SW480 (cell line): ENCODE measurements at regions not wholly inside any gene's neighbourhood (a gene's known extent, or its start where the extent isn't known, plus 50 kb on each side); places are given as distances from the start of the nearest gene placed in this dataset.

Experiments used
- DNase-seq: peaks from one replicate; pipeline ENCODE4 v3.0.0-alpha.2; 2016; ENCODE audit warnings: low spot score

DNA sequence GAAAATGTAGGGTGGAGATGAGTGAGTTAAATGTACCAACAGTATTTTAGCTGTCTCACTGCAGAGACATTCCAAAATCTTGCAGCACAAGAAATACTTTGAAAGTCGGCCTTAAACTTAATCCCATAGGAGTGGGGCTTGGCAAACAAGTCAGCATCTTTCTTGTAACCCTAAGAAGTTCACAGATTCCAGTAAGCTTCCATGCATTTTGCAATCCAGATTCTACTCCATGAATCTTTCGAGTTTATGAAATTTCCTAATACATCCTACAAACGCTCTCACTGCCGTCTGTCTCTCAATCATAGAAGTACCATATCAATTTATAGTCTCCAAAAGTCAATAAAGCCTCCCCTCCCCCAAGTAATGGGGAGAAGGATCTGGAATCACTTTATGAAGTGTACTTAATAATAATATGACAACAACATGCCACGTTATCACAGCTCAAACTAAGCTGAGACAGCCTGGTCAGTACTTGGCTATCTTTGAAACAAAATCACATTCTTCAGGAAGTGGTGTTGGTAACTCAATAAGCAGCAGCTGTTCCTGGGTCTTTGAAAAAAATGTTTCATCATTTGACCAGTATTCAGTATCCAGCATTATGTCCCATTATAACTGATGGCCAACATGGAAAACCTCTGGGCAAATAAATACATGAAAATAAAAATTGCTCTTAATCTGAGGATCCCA, 317.4 kb upstream of the RUNX1 start:
- no peak for DNase-seq

DNA sequence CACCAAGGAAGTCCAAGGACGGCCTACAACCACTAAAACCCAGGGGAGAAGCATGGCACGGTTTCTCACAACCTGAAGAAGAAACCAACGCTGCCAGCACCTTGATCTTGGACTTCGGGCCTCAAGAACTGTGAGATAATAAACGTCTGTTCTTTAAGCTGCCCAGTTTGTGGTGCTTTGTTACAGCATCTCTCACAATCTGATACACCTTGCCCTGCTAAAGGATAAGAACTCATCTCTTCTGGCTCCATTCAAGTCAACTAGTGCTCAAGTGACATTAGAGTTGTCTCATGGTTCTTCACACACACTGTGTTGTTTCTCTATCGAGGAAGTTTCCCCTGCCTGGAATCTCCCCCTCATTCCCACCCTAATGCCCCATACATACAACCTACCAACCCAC, 314.4 kb upstream of the RUNX1 start:
- no peak for DNase-seq

DNA sequence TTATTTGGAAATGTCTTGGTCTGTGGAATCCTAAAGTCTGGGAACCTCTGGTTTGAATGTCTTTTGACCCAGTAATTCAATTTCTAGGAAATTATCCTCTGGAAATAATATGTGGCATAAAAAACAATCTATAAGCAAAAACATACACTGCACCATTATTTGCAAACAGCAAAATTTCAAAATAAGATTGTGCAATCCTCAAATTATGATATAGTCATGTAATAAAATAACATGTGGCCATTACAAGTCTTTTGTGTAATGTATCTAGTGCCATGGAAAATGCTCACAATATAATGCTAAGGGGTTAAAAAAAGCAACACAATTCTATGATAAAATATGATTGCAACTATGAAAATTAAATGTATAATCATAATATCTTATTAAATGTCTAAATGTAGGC, 312.9 kb upstream of the RUNX1 start:
- no peak for DNase-seq

DNA sequence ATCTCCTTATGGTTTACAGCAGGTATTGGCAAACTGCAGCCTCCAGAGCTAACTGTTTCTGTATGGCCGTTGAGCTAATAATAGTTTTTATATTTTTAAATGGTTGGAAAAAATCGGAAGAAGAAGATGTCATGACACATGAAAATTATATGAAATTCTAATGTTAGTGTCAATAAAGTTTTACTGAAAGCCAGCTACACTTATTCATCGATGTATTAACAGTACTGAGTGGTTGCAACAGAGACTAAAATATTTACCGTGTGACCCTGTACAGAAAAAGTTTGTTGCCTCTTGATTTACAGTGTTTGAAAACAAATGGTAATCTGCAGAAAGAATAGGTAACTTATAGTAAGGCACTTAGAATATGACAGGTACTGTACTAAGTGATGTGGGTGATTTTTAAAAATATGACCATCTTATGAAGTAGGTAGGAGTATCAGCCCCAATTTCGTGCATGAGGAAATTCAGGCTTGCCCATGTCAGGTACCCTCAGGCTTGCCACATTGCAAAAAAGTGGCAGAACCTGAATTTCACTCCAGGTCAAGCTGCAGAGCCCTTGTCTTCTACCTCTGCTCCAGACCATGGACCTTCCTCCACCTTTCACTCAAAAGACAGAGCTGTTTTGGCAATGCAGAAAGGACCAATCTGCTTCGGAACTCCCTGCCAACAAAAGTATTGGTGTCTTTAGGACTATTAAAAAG, 311.9 kb upstream of the RUNX1 start:
- no peak for DNase-seq

DNA sequence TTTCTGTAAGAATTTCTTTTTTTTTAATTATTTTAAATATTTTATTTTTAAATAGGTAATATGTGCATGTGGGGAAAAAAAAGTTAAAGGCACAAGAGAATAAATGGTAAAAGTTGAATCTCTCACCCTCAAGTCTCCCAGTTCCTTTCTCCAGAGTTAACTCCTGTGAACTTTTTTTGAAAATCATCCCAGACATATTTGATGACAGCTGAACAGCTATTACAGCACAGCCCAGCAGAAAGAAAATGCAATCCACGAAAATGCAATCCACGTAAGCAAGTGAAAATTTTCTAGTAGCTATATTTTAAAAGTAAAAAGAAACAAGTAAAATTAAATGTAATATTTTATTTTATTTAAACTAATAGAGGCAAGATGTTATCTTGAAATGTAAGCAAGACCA, 310.0 kb upstream of the RUNX1 start:
- no peak for DNase-seq

DNA sequence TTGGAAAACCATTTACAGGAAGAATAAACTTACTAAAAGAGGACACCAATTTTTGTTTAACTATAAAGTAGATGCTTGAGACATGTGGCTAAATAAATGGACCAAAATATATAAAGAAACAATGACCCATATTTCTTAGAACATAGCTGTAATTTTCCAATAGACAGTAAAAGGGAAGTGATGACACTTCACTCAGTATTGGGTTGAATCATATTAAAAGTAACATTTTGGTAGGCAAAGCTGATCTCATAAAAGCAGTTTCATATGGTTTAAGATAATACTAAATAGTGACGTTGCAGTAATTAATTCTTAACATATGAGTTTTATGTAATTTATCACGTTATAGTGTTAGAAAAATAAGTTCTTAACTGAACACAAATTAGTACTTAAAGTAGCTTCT, 308.9 kb upstream of the RUNX1 start:
- DNase-seq: no peak

DNA sequence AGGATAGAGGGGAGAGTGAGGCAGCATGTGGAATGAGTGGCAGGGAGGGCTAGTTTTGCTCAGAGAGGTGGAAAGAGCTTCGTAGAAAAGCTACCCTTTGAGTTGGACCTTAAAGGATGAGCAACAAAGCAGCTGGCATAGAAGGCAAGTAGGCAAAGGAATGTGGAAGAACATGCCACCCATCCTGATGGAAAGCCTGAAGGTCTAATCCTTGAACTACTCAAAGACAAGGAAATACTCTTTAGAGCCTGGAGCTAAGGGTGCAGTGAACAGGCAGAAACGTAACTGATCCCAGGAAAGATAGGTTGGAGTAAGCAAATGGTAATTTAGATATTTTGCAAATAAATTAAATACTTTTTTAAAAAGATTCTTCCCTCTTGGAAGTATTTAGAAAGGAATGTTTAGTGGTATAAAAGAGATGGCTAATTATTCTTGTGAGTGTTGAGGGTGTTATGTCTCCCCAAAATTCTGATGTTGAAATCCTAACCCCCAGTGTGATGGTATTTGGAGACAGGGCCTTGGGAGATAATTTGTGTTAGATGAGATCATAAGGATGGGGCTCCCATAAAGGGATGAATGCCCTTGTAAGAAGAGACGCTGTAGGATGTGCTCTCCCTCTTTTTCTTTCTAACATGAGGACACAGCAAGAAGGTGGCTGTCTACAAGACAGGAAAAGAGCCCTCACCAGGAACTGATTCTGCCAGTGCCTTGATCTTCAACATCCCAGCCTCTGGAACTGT, 308.1 kb upstream of the RUNX1 start:
- DNase-seq: no peak

DNA sequence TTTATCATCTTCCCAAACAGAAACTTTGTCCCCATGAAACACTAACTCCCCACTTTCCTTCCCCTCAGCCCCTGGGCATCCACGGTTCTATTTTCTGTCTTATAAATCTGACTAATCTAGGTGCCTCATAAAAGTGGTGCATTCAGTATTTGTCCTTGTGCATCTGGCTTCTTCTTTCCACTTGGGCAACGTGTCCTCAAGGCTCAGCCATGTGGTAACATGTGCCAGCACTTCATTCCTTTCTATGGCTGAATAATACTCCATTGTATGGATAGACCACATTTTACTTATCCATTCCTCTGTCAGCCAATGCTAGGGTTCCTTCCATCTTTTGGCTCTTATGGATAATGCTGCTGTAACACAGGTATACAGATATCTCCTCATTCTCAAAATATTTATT, 305.0 kb upstream of the RUNX1 start:
- DNase-seq: no peak

DNA sequence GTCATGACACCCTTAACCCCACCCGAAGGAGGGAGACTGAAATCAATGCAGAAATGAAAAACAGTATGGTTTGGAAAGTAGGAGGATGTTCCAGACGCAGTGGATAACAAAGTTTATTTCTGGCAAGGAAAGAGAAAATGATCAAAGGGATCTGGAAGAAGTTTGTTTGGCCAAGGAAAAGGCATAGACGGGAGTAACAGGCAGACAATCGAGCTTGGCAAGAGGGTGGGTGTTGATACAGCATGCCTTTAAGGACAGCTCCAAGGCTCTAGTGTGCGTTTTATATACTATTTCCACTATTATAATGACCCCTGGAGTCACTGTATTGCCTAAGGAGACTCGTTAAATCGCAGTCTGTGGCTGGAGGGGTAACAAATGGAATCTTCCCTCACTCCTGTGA, 303.7 kb upstream of the RUNX1 start:
- no peak for DNase-seq

DNA sequence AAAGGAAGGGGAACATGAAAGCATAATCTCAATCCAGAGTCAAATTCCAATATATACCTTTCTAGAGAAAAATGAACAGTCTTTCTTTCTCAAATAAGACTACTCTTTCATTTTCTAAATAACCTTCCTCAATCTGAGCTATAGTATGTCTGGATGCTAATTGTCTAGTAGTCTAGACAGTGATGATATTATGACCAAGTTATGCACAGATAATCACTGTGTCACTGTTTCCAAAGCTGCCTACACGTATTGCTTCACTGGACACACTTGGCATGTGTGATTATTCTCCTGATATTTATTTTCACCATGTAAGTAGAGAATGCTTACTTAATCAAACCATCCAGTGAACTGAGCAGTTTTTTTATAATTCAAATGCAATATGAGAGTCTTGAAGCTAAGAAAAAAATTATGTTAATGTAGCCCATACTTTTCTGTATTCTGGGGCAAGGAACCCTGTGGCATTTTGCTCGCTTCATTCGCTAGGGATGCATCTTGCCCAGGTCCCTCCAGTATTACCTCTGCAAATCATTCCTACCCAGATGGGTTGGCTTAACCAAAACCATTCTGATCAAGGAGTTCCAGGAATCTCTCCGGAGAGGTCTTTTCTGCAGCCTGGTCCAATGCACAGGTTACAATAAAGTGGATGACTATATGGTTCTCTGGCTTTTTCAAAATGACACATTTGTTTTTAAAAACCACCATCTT, 303.1 kb upstream of the RUNX1 start:
- DNase-seq: no peak

DNA sequence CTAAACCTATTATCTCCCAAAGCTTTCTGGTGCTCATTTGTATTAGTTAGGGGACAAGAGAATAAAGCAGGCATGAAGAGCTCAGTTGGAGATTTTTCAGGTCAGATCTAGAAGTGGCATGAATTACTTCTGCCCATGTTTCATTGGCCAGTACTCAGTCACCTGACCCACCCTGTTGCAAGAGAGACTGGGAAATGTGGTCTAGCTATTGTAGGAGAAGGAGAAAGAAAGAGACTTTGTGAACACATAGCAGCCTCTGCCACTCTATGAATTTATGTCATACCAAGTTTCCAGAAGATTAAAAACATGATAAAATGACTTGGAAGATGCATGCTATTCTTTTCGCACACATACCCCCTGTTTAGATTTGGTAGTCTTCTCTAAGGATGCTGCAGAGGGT, 302.3 kb upstream of the RUNX1 start:
- DNase-seq: no peak

DNA sequence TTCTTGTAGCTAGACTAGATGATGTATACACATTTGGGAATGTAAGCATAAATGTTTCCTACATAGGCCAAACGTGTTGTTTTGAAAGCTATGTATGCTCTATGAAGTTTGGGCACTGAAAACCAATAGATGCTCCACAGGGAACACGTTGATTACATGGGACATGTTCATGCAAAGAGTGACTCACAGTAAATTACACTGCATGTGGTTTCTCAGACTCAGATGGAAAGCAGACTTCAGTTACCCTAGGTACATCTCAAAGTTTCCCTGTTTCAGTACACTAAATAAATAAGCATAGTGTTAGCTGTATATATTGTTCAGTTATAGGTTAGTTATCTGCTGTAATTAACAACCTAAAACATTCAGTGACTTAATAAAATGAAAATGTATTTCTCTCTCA, 301.9 kb upstream of the RUNX1 start:
- no peak for DNase-seq

DNA sequence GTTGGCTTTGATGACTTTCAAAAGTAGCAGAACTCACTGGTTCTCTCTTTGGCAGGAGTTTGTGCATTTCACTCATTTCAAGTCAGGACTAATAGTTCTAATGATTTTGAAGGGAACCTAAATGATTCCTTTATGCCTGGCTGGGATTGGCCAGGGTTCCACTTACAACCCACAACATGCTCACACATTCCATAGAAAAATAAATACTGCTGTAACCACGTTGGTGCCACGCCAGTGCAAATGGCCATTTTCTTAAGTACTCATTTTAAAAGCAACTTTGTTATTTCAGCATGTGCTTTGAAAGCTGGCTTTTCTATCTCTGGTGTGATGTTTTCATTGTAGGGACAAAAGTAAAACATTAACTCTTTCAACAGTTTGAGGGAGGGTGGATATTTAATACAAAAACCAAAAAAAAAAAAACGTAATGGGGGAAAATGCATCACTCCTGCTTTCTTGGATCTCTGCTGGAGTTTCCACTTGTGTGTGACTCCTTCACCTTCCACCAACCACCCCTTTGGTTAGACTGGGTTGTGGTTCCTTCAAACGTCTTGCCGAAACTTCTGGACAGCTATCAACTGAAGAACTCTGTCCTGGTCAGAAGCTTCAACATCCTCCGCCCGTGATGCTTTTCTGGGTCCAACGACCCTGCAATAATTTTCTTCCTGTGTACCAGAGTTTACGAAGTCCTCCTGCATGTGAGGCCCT, 300.4 kb upstream of the RUNX1 start:
- no peak for DNase-seq

DNA sequence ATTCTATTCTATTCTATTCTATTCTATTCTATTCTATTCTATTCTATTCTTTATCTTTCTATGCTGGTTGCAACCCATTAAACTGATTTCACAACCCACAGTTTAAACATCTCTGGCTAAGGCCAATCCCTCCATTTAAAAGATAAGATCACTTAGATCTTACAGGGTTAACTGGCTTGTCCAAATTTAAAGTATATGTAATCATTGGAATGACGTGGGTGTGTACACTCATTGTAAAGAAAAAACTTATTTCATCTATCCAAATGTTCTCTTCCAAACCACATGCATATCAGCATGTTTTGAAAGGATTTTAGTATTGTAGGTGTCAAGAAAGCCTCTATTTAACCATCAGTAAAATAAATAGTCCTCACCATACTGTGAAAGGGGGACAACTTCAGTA, 299.6 kb upstream of the RUNX1 start:
- DNase-seq: no peak

DNA sequence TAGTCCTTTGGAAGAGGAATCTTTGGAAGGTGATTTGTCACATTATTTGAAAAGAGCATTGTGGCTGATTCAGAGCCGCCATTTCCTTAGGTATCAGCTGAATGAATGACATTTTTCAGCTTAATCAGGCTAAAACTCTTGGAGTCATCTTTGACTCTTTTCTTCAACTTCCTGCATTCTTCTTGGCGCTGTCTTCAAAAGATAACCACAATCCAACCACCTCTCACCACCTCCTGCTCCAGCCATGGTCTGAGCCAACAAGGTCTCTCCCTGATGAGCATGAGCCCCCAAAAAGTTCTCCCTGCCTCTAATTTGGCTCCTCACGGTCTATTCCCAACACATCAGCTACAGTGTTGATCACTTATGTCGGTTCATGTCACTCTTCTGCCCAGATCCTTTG, 297.6 kb upstream of the RUNX1 start:
- no peak for DNase-seq

DNA sequence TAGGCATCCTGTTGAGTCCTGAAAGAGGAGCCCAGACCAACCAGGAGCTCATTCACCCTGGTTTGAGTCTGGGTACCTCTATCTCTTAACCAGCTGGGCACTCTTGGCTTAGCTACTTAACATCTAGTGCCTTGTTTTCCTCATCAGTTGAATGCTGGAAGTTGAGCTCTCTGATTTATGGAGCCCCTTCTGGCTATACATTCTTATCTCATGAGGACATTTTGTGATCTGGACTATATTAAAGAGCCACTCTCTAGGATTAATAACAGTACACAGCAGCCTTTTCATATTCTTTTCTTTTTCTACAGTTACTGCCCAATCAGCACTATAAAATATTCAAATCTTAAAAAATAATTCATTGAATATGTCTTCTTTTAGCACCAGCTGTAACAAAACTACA, 296.9 kb upstream of the RUNX1 start:
- no peak for DNase-seq

DNA sequence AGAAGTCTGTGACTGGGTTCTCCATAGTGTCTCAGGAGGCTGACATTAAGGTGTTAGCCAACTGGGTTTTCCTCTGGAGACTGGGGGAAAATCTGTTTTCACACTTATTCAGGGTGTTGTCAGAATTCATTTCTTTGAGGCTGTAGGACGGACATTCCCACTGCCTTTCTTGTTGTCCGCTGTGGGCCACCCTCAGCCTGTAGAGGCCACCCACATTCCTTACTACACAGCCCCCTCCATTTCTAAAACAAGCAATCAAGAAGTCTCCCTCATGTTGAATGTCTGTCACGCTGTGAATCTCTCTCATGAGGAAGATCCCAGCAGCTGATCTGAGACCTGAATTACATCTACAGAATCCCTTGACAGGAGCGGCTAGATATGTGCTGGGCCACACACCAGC, 295.5 kb upstream of the RUNX1 start:
- no peak for DNase-seq

DNA sequence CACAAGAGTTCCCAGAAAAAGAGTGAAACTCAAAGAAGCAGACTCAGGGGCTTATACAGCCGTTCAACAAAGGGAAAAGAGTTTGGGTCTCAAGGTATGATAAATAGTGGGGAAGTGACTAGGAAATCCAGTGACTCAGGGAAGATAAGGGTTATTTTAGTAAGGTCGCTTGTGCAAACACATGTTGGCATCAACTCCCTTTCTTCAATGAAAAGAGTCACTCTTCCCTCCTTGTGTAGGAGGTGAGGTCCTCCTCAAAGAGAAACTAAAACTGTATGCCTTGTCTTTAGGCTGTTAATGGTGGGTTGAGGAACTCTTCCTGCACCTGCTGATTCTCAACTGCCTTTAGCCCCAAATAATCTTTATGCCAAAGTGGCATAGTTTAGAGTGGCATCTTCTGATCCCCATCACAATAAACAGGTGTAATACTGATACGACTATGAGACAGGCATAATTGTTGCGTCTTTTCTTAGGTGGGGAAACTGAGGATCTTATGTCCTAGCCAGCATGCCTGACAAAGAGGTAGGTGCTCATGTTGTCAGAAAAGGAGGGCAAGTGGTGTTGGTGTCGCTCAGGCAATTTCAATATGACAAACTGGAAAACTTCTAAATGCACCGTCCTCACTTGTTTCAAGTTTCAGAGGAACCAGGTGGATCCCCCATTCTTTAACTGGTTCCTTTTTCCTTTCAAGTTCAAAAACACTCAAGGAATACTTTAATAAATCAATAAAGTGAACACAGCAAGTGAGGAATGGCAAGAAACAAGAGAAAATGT, 294.1 kb upstream of the RUNX1 start:
- DNase-seq: no peak

DNA sequence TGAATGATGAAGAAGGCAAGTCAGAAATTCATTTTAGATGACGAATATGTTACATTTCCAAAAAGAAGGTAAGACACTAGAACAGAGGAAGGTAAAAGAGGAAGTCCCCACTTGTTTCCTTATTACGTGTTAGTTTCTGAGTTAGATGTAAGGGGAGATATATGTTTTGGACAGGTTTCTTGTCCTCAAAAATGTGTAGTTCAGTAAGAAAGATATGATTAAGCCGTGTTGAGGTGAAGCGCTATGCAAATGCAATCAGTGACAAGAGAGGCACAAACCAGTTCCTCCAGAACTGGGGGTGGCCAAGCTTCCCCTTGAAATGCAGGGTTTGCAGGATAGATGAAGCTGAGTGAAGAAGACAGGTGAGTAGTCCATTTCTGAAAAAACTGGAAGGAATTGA, 293.3 kb upstream of the RUNX1 start:
- no peak for DNase-seq

DNA sequence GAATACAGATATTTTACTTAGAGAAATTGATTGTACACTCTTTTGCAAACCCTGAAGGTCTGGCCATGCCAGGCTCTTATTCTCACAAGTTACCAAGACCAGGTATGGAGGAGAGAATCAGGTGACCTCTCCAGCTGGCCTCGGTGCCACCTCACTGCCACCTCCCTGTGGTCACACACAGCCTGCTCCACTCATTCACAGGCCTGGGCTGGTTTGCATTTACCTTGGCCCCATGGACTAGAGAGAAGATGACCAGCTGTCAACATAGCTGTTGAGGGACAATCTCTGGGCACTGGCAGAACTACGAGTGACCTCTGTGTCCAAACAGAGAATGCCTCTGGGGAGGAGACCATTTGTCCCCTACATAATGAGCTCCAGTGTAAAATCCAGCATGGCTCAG, 291.2 kb upstream of the RUNX1 start:
- peak; percentile 38 for DNase-seq

DNA sequence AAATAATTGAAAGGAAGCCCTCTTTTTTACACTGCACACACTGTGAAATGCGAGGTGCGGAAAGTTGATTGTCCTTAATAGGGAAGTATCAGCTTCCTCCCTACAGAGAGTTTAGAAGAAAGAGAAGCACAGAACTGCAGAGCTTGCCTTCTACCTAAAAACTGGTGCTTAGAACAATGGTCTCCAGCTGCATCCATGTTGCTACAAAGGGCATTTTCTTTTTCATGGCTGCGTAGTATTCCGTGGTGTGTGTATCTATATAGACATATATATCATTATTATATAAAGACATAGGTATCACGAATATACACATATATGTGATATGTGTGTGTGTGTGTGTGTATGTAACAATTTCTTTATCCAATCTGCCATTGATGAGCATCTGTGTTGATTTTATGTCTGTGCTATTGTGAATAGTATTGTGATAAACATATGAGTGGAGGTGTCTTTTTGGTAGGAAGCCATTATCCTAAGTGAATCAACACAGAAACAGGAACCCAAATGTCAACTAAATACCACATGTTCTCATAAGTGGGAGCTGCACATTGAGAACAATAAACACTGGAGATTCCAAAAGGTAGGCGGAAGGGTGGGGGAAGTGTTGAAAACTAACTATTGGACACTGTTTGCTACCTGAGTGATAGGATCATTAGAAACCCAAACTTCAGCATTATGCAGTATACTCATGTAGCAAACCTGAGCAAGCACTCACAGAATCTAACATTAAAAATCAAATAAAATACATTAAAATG, 290.0 kb upstream of the RUNX1 start:
- DNase-seq: no peak
